ENCODE measurements at regions not wholly inside any gene's neighbourhood (a gene's known extent, or its start where the extent isn't known, plus 50 kb on each side); places are given as distances from the start of the nearest gene placed in this dataset.

DNA sequence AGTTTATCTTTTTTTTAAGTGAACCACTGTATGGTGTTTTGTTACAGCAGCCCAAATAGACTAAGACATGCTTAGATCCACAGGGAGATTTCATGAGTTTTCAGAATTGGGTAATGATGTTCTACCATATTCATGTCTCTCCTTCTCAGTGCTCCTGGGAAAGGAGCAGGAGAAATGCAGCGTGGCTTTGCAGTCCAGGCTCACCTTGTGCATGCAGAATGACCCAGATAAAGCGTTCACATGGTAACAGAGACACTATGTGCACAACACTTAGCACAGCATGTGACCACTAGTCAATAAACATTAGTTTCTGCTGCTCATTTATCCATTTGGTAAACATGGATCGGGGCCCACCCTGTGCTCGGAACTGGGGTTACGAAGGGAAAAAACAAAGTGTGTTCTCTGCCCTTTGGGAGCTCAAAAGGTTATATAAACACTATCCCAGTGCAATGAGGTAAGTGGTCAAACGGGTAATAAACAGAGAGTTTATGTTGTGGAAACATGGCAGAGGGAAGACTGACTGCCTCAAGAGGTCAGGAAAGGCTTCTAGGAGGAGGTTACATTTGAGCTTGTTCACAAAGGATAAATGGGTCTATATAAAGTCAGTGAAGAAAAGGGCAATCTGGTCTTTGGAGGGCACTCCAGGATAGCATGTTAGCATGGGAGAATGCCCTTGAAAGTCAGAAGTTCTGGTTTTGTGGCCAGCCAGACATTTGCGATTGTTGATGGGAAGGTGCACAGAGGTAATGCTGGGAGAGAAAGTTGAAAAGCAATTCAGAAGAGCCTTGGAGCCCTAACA, 299.2 kb downstream of the TDRD15 start (continued):
- TF ChIP-seq, protein P1, sequence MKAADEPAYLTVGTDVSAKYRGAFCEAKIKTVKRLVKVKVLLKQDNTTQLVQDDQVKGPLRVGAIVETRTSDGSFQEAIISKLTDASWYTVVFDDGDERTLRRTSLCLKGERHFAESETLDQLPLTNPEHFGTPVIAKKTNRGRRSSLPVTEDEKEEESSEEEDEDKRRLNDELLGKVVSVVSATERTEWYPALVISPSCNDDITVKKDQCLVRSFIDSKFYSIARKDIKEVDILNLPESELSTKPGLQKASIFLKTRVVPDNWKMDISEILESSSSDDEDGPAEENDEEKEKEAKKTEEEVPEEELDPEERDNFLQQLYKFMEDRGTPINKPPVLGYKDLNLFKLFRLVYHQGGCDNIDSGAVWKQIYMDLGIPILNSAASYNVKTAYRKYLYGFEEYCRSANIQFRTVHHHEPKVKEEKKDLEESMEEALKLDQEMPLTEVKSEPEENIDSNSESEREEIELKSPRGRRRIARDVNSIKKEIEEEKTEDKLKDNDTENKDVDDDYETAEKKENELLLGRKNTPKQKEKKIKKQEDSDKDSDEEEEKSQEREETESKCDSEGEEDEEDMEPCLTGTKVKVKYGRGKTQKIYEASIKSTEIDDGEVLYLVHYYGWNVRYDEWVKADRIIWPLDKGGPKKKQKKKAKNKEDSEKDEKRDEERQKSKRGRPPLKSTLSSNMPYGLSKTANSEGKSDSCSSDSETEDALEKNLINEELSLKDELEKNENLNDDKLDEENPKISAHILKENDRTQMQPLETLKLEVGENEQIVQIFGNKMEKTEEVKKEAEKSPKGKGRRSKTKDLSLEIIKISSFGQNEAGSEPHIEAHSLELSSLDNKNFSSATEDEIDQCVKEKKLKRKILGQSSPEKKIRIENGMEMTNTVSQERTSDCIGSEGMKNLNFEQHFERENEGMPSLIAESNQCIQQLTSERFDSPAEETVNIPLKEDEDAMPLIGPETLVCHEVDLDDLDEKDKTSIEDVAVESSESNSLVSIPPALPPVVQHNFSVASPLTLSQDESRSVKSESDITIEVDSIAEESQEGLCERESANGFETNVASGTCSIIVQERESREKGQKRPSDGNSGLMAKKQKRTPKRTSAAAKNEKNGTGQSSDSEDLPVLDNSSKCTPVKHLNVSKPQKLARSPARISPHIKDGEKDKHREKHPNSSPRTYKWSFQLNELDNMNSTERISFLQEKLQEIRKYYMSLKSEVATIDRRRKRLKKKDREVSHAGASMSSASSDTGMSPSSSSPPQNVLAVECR (CRISPR knock-in tag; IDR thresholded peaks at IDR 0.05; ENCODE audit: borderline replicate concordance) = peak; percentile 27; the same call in 1 of the 2 replicates
- TF ChIP-seq E2F2 (CRISPR knock-in tag; IDR thresholded peaks at IDR 0.05; ENCODE audit: borderline replicate concordance) (no peak), DMAP1 (CRISPR knock-in tag; IDR thresholded peaks at IDR 0.05) (no peak), ZMYM4 (CRISPR knock-in tag; IDR thresholded peaks at IDR 0.05) (peak; percentile 89), ZNF709 (CRISPR knock-in tag; IDR thresholded peaks at IDR 0.05) (no peak), SMAD3 (CRISPR knock-in tag; IDR thresholded peaks at IDR 0.05) (no peak), TMF1 (CRISPR knock-in tag; IDR thresholded peaks at IDR 0.05; ENCODE audit: low read depth) (no peak), ESRRA (CRISPR knock-in tag; IDR thresholded peaks at IDR 0.05; ENCODE audit: low read depth) (no peak), KDM5A (IDR thresholded peaks at IDR 0.05; ENCODE audit: borderline replicate concordance, low read length) (no peak), ADNP (CRISPR knock-in tag; IDR thresholded peaks at IDR 0.05) (no peak)

Measured in HepG2 (cell line).